HG03060 (cell line): ENCODE measurements at regions not wholly inside any gene's neighbourhood (a gene's known extent, or its start where the extent isn't known, plus 50 kb on each side); places are given as distances from the start of the nearest gene placed in this dataset.
"Not testable (repeated sequence)": the region's sequence is repeated elsewhere in the genome, so short reads cannot be mapped to it uniquely, and the experiment has no call there.

Experiments
- ATAC-seq: cut with Tn5 transposase; IDR thresholded peaks from one replicate; pipeline ENCODE4 v1.9.1; 2021; ENCODE audit warnings: low read depth, moderate number of reproducible peaks; ENCODE audit not compliant: unreplicated experiment

DNA sequence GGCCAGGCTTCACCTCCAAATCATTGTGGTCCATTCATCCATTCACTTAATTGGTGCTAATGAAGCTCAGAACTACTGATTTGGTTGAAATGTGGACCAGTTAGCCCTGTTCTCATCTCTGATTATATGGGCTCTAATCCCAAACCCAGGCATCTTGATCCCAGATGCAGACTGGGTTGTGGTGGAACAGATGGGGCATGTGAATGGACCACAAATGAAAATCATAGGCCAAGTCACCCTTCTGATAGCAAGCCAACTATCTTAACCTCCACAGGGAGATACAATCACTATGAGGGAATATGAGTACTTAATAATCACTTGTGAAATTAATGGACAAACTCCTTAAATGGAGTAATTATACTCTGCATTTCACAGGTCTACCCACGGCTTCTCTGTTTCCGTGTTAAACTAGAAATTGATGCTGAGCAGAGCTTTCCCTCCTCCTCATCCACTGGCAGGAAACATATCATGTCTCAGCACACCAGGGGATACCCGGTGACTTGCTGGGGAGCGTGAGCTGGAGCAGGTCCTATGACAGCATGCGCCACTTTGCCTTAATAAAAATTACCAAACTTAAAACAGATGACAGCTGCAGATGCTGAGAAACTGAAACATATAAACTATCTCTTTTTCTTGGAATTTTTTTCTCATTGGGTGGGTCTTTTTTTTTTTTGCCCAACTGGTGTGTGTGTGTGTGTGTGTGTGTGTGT lies 108.8 kb upstream of the HEY2 start:
- no peak for ATAC-seq

DNA sequence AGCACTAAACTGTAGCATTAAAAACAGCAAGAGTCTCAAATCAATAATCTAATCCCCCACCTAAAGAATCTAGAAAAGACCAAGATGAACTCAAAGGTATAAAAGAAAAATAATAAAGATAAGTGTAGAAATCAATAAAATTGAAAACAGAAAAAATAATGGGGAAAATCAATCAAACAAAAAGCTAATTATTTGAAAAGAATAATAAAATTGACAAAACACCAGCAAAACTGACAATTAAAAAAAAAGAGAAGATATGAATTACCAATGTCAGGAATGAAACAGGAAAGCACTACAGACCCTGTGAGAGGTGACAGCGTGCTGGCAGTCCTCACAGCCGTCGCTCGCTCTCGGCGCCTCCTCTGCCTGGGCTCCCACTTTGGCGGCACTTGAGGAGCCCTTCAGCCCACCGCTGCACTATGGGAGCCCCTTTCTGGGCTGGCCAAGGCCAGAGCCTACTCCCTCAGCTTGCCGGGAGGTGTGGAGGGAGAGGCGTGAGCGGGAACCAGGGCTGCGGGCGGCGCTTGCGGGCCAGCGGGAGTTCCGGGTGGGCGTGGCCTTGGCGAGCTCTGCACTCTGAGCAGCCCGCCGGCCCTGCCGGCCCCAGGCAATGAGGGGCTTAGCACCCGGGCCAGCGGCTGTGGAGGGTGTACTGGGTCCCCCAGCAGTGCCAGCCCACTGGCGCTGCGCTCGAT lies 105.3 kb upstream of the HEY2 start:
- ATAC-seq, result not testable (repeated sequence)

DNA sequence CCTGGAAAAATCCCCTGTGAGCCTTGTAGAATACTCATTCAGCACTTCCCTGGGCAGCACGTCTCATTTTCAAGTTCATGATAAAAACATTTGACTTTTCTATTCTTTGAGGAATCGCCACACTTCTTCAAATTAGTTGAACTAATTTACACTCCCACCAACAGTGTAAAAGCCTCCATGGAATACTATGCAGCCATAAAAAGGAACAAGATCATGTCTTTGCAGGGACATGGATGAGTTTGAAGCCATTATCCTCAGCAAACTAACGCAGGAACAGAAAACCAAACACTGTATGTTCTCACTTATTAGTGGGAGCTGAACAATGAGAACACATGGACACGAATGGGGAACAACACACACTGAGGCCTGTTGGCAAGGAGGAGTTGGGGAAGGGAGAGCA lies 102.0 kb upstream of the HEY2 start:
- ATAC-seq, result no peak

DNA sequence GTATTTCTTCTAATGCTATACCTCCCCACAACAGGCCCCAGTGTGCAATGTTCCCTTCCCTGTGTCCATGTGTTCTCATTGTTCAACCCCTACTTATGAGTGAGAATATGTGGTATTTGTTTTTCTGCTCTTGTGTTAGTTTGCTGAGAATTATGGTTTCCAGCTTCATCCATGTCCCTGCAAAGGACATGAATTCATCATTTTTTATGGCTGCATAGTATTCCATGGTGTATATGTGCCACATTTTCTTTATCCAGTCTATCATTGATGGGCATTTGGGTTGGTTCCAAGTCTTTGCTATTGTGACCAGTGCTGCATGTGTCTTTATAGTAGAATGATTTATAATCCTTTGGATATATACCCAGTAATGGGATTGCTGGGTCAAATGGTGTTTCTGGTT lies 95.7 kb upstream of the HEY2 start:
- not testable (repeated sequence) for ATAC-seq

DNA sequence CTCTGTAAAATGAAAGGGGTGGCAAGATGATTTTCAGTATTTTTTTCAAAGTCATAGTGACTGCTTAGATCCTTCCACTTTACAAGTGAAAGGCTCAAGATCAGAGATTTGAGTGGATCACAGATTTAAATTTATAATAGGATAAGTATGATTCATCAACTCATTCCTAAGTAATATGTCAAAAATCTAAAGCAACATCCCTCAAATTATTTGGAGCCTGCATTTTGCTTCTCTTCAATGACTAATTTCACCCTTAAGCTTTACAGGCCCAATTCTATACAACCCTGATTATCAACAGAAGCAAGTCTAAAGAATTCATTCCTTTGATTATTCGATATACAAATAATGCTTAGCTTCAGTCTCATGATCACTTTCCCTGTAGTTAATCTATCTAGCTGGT lies 93.9 kb upstream of the HEY2 start:
- ATAC-seq, result no peak

DNA sequence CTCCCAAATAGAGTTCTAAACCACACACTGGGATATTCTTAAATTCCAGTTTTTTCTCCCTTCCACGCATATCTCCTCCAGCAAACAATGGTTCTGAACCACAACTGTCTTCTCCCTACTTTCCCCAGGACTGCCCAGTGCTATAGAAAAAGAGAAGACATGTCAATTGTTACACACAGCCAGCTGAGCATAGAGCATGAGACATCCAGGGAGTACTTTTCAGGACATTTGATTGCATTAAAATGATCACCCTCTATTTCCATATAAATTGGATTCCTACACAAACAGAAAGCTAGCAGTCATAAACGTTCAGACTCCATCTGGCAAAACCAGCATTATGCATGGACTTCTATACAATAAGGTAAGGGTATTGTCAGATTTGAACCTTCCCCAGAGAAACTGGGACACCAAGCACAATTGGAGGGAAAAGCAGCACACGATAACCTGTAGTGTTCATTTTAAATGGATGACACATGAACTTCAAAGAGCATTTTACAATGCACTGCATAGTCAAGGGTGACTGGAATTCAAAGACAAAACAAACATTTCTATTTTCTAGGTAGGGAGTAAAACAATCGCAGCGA lies 93.1 kb upstream of the HEY2 start:
- ATAC-seq, result no peak

DNA sequence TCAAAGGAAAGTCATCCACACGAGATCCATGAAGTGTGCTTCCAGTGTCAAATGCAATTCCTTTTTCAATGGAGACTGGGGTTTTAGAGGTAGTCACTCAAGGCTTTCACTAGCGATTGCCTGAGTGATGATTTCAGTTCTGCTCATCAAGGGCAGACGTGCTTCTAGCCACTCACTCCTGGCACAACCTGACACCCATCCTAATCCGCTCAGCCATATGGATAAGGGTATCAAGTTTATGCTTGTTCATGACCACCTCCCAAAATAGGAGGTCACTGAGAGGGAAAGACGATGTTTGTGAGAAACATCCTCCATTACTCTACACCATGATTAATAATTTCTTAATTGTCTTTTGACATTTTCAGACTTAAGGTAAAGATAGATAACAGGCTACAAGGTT lies 91.3 kb upstream of the HEY2 start:
- ATAC-seq, result no peak

DNA sequence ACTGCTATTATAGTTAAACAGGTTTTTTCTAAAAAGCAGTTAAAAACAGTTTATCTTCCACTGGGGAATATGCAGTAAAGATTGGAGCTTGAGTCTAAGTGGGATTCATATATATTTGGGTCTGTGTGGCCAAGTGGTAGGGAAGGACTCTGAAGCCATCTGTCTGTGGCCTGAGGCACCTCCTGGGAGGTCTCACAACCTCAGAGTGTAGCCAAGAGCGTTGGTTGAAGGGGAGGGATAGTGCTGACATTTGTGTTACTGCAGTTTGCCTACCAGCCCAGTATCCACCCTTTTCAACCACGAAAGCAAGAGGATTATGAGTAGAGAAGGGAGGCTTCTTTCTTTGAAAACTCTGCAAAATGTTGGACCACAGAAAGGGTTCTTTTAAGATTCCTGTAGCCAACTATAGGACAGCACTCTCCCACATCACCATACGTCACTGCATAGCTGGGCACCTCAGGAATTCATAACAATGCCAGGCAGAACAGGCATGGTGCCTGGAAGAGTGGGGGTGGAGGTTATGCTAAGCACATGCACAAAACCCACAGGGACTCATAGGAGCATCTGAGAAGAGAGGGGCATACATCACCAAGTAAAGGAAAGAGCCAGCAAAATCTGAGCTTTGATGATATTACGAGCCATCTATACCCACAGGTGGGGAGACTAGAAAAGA lies 90.5 kb upstream of the HEY2 start:
- ATAC-seq, result no peak

DNA sequence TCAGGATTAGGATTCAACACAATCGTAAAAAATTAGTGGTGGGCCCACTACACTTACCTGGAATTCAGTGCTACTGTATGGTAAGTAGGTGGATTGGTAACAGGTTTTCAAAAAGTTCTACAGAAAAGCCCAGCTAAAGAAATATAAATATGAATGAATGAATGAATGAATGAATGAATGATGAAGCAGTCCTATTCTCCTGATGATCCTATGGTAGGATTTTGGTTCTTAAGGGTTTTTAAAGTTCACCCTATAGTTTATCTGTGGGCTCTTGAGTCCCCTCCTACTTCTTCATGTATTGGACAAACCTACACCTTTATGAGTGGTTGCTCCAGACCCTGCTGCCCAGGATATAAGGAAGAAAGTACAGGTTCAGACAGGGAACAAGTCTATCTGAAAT lies 89.5 kb upstream of the HEY2 start:
- no peak for ATAC-seq

DNA sequence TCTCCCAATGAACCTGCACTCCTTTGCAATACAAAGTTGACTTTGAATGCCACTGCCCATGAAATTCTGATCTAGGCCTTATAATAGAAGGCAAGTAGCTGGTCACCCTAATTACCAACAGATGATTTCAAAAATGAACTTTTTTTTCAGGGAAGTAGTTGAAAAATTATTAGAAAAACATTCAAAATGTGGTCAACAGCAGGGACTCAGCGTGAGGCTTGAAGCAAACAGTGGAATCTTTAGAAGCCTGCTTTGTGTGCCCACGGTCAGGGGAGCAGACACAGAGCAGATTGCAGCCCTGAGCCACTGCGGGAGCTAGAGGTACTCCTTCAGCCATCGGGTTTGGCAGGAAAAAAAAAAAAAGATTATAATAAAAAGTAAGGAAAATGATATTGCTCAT lies 87.1 kb upstream of the HEY2 start:
- ATAC-seq, result no peak

DNA sequence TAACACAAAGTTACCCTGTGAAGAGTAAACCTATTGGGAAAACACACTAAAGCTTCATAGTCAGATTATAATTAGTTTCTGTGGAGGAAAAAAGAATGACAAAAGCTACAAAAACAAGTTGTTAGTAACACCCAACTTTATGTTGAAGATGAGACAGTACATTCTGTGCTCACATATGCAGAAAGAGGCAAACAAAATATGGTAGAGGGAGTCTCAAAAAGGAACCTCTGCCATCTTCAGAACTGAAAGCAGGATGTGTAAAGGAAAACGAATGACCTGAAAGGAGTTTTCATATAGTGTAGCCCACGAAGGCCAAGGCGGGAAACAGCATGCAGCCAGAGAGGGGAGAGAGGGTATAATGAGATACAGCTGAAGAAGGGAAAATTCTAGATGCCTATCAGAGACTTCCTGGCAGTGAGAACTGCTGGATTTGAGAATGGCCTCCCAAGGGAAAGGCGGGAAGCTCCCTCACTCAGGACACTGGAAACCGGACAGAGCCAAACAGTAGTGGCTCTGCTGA lies 84.1 kb upstream of the HEY2 start:
- no peak for ATAC-seq

DNA sequence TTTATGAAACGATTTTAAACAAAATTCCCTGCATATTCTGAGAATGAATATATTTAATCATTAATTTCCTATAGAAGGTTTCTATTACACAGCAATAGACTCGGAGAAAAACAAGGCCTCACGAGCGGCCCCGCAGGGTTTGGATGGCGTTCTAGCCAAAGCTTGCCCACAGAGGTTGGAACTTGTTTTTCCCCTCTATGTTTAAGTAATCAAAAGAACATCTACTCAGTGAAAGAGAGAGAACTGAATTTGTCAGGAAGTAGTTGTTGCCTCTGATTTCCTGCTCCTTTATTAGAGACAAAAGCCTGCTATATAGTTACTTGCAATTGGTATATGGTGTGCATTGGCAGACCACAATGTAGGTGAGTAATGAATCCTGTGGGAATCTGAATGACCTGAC lies 82.1 kb upstream of the HEY2 start:
- no peak for ATAC-seq

DNA sequence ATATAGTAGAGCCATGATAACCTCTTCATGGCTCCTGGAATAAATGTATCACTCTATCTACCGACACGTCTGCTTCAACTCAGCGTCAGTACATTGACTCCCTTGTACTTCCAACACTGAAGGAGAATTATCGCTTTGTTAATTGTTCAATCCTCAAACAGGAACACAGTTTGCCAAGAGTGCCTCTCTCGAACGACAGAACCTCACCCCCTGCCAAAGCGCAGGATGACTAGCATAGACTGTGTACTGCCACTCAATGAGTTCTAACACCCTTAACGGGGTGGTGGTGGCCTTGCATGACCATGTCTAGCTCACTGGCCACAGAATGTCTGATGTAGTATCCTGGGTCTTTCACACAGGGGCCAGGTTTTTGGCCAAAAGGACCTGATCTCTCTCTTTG lies 81.4 kb upstream of the HEY2 start:
- ATAC-seq, result no peak

DNA sequence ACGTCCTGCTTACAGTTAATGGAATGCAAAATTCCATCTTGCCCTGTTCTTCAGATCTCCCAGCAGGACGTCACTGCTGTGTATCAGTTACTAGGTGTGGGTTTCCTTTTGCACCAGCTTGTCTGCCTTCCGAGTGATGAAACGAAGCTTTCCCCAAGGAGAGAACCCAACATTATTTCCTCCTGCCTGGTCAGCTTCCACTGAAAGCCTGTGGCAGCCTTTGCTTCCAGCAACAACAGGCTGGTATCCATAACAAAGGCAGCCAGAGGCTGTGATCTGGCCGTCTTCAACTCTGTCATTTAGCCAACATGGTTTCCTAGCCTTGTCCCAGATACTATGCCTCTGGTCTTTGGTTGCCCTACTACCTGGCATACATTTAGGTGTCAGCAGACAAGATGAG lies 78.9 kb upstream of the HEY2 start:
- ATAC-seq, result no peak

DNA sequence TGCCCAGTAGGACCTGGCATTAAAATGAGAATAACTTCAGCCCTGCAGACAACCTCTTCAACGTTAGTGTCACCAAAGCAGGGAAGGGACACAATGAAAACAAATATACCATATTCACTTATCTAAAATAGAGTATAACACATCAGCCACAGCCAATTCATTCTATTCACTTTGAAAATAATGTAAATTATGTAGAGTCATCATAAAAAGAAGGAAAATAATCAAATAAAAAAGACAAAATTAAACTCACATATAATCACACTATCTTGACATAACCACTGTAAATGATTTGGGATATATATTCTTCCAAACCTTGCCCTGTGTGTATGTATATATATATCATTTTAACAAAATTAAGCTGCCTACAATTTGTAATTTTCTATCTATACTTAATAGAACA lies 78.1 kb upstream of the HEY2 start:
- ATAC-seq, result no peak

DNA sequence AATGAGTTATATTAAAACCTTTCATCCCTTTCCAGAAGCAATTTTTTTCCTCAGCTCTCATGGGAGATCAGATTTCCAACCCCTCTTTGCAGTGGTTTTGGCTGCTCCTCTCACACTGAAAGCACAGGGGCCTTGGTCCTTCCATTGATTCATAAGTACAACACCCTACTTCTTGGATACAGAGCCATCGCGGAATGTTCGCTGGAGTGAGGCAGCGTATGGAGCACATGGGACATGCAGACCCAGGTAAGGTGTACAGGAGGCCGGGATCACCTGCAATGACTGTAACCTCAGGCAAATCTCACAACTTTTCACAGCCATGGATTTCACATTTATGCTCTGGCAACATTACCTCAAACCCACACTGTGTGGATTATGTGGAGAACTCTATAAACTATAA lies 75.2 kb upstream of the HEY2 start:
- ATAC-seq, result no peak

DNA sequence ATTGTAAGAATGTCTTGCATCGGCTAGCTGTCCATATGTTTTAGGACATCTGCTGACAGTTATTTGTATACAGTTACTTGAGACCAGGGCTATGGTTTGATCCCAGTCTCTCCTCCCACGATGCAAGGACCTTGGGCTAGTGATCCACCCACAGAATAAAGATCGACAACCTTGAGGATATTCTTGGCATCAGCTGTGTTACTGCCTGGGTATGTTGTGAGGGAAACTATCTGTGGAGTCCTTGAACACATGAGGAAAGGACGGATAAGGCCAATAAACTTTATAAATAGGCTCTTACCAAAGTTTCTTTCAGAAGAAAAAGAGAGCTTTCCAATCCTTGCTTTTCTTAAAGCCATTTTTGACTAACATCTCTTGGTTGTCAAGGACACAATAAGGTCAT lies 70.8 kb upstream of the HEY2 start:
- ATAC-seq, result no peak

DNA sequence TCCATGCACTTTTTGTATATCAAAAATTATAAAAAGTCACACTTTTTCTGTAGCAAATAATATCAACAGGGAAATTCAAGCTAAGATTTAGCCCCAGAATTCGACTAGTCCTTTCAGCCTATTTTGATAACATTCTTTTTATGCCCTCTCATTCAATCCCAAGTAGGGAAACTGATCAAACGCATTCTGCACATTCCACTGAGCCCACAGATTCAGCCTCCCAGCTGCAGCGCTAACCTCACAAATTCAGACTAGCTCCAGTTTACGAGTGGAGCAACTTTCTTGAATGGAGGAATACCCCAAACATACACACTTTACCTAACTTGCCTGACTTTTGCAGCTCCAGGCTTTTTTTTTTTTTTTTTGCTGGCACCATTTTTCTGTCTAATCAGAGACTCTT lies 70.3 kb upstream of the HEY2 start:
- no peak for ATAC-seq

DNA sequence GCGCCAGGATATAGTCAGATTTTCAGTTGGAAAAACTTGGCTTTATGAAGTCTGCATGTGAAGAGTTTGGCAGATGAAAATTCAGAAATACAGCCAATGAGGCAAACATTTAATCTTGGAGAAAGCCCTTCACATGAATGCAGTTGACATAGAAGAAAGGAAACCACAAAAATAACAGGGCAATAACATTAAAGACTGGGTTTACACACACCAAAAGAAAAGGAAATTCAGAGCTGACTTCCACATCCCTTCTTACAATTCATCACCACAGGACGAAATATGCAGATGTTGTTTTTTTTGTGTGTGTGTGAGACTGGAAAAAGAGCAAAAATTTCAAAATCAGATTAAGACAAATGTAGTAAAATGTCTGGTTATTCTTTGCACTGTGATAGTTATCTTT lies 69.8 kb upstream of the HEY2 start:
- no peak for ATAC-seq

DNA sequence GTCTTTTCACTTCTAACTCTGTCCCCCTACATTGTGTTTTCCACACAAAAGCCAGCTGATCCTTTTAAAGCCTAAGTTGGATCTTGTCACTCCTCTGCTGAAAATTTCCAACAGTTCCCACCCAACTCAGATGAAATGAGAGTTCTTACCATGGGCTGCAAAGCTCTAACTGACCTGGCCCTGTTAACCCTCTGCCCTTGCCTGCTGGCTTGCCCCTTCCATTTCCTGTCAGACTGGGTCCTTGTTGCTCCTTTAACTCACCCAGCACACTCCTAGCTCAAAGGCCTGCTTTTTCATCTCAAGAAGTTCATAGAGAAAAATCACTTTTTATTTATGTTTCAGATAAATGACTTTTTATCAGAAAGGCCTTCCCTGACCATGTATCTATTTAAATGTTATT lies 66.5 kb upstream of the HEY2 start:
- ATAC-seq, result no peak

DNA sequence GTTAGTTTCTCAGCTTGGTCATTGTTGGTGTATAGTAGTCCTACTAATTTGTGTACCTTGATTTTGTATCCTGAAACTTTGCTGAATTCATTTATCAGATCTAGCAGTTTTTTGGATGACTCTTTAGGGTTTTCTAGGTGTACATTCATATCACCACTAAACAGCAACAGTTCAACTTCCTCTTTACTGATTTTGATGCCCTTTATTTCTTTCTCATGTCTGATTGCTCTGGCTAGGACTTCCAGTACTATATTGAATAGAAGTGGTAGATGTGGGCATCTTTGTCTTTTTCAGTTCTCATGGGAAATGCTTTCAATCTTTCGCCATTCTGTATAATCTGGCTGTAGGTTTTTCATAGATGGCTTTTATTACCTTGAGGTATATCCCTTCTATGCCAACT lies 61.3 kb upstream of the HEY2 start:
- ATAC-seq, result no peak
